OCI-LY7 (cell line): ENCODE measurements at regions not wholly inside any gene's neighbourhood (a gene's known extent, or its start where the extent isn't known, plus 50 kb on each side); places are given as distances from the start of the nearest gene placed in this dataset.

Source experiments
- CTCF ChIP-seq: fragments of 200-600 bp; sonication (generic); conservative IDR thresholded peaks from 2 replicates; pipeline ENCODE4 v1.5.1; 2014; ENCODE audit warnings: mild to moderate bottlenecking, antibody characterized with exemption, low read length, moderate library complexity, mixed read lengths
- EZH2phosphoT487 ChIP-seq: fragments of 200-600 bp; sonication (generic); IDR thresholded peaks from 2 replicates; pipeline ENCODE4 v1.6.1; 2018; ENCODE audit warnings: low read depth, borderline replicate concordance, mild to moderate bottlenecking, mixed run types, antibody characterized with exemption, low read length, moderate library complexity, mixed read lengths

GRCh38 chr1:13996334-13996733, 296.3 kb downstream of the PRDM2 start:
- TF ChIP-seq CTCF: no peak
- no peak for TF ChIP-seq EZH2phosphoT487
